22Rv1 (cell line): ENCODE measurements at regions not wholly inside any gene's neighbourhood (a gene's known extent, or its start where the extent isn't known, plus 50 kb on each side); places are given as distances from the start of the nearest gene placed in this dataset.

Experiments used
- ZFX ChIP-seq: fragments of 450-650 bp; IDR thresholded peaks from 2 replicates; pipeline ENCODE4 v1.6.1; 2017; ENCODE audit warnings: antibody characterized with exemption, borderline replicate concordance
- TF ChIP-seq, protein P1 (sequence below): fragments of 450-650 bp; IDR thresholded peaks from 2 replicates; pipeline ENCODE4 v1.5.1; 2017; ENCODE audit warnings: mild to moderate bottlenecking

DNA sequence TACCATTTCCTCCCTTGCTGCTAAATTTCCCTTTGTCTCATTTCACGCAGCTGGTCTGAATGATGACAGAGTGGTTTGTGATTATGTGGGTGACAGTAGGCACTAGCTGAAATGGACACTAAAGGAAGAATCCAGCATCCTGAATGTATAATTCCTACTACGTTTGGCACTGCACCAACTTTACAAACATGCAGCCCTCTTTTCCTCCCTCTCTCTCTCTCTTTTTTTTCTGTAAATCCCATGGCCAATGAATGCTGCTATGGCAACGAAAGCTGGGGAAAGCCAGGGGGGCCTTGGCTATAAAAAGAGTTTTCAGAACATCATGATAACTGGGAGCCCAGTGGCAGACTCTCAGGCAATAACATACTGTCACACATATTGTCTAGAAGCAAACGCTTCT lies 367.2 kb upstream of the AGTR1 start:
- TF ChIP-seq, protein P1, sequence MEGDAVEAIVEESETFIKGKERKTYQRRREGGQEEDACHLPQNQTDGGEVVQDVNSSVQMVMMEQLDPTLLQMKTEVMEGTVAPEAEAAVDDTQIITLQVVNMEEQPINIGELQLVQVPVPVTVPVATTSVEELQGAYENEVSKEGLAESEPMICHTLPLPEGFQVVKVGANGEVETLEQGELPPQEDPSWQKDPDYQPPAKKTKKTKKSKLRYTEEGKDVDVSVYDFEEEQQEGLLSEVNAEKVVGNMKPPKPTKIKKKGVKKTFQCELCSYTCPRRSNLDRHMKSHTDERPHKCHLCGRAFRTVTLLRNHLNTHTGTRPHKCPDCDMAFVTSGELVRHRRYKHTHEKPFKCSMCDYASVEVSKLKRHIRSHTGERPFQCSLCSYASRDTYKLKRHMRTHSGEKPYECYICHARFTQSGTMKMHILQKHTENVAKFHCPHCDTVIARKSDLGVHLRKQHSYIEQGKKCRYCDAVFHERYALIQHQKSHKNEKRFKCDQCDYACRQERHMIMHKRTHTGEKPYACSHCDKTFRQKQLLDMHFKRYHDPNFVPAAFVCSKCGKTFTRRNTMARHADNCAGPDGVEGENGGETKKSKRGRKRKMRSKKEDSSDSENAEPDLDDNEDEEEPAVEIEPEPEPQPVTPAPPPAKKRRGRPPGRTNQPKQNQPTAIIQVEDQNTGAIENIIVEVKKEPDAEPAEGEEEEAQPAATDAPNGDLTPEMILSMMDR: no peak
- no peak for TF ChIP-seq ZFX
